ENCODE measurements at regions not wholly inside any gene's neighbourhood (a gene's known extent, or its start where the extent isn't known, plus 50 kb on each side); places are given as distances from the start of the nearest gene placed in this dataset.

- DNase-seq (ENCODE audit: low spot score): no peak
Measured at GRCh38 chr3:18675197-18675596, 250.1 kb upstream of the SATB1 start.

- no peak for DNase-seq (ENCODE audit: low spot score)
Measured at GRCh38 chr3:18672561-18672960, 247.4 kb upstream of the SATB1 start.

GRCh38 chr3:18670759-18671158, 245.6 kb upstream of the SATB1 start:
- DNase-seq (ENCODE audit: low spot score): no peak

GRCh38 chr3:18669374-18669773, 244.2 kb upstream of the SATB1 start:
- no peak for DNase-seq (ENCODE audit: low spot score)

- no peak for DNase-seq (ENCODE audit: low spot score)
Measured at GRCh38 chr3:18667552-18667951, 242.4 kb upstream of the SATB1 start.

- DNase-seq (ENCODE audit: low spot score): no peak
Measured at GRCh38 chr3:18666655-18667054, 241.5 kb upstream of the SATB1 start.

GRCh38 chr3:18660059-18660458, 234.9 kb upstream of the SATB1 start:
- DNase-seq (ENCODE audit: low spot score): no peak

- no peak for DNase-seq (ENCODE audit: low spot score)
Measured at GRCh38 chr3:18657858-18658820, 233.0 kb upstream of the SATB1 start.

GRCh38 chr3:18656866-18657265, 231.7 kb upstream of the SATB1 start:
- DNase-seq (ENCODE audit: low spot score): no peak

- no peak for DNase-seq (ENCODE audit: low spot score)
Measured at GRCh38 chr3:18656410-18656809, 231.3 kb upstream of the SATB1 start.

- no peak for DNase-seq (ENCODE audit: low spot score)
Measured at GRCh38 chr3:18655827-18656226, 230.7 kb upstream of the SATB1 start.

GRCh38 chr3:18652781-18653180, 227.6 kb upstream of the SATB1 start:
- no peak for DNase-seq (ENCODE audit: low spot score)

- DNase-seq (ENCODE audit: low spot score): no peak
Measured at GRCh38 chr3:18650731-18651130, 225.6 kb upstream of the SATB1 start.

GRCh38 chr3:18649666-18650363, 224.7 kb upstream of the SATB1 start:
- no peak for DNase-seq (ENCODE audit: low spot score)

GRCh38 chr3:18648868-18649462, 223.8 kb upstream of the SATB1 start:
- DNase-seq (ENCODE audit: low spot score): no peak

GRCh38 chr3:18648159-18648558, 223.0 kb upstream of the SATB1 start:
- no peak for DNase-seq (ENCODE audit: low spot score)

- no peak for DNase-seq (ENCODE audit: low spot score)
Measured at GRCh38 chr3:18645619-18646018, 220.5 kb upstream of the SATB1 start.

- no peak for DNase-seq (ENCODE audit: low spot score)
Measured at GRCh38 chr3:18643281-18643680, 218.1 kb upstream of the SATB1 start.

GRCh38 chr3:18641916-18642315, 216.8 kb upstream of the SATB1 start:
- DNase-seq (ENCODE audit: low spot score): no peak

GRCh38 chr3:18635215-18635614, 210.1 kb upstream of the SATB1 start:
- no peak for DNase-seq (ENCODE audit: low spot score)

GRCh38 chr3:18634461-18634860, 209.3 kb upstream of the SATB1 start:
- no peak for DNase-seq (ENCODE audit: low spot score)

GRCh38 chr3:18633002-18633401, 207.9 kb upstream of the SATB1 start:
- DNase-seq (ENCODE audit: low spot score): no peak

- no peak for DNase-seq (ENCODE audit: low spot score)
Measured at GRCh38 chr3:18630295-18630694, 205.2 kb upstream of the SATB1 start.
